H9 (cell line): ENCODE measurements at regions not wholly inside any gene's neighbourhood (a gene's known extent, or its start where the extent isn't known, plus 50 kb on each side); places are given as distances from the start of the nearest gene placed in this dataset.

Experiments used
- DNase-seq: peaks from one replicate; pipeline ENCODE4 v3.0.0-alpha.2; 2017
- H2AFZ ChIP-seq: one replicate; pipeline ENCODE4 v1.6.1; 2013; ENCODE audit warnings: mild to moderate bottlenecking, low read length, control low read depth, moderate library complexity
- H2AK5ac ChIP-seq: 2 replicates; pipeline ENCODE4 v1.6.1; 2013; ENCODE audit warnings: low read length, control low read depth, mixed read lengths; ENCODE audit not compliant: insufficient read length
- H2BK120ac ChIP-seq: one replicate; pipeline ENCODE4 v1.6.1; 2013; ENCODE audit warnings: low read depth, mild to moderate bottlenecking, low read length, control low read depth, inconsistent platforms; ENCODE audit not compliant: poor library complexity, severe bottlenecking
- H2BK12ac ChIP-seq: 2 replicates; pipeline ENCODE4 v1.6.1; 2013; ENCODE audit warnings: low read length, control low read depth, mixed read lengths, low read depth; ENCODE audit not compliant: insufficient read length
- H2BK15ac ChIP-seq: 2 replicates; pipeline ENCODE4 v1.6.1; 2013; ENCODE audit warnings: low read depth, low read length, control low read depth
- H2BK20ac ChIP-seq: one replicate; pipeline ENCODE4 v1.6.1; 2013; ENCODE audit warnings: low read depth, mild to moderate bottlenecking, low read length, control low read depth, inconsistent platforms; ENCODE audit not compliant: poor library complexity, severe bottlenecking
- H2BK5ac ChIP-seq: 2 replicates; pipeline ENCODE4 v1.6.1; 2013; ENCODE audit warnings: low read length, control low read depth, mixed read lengths; ENCODE audit not compliant: insufficient read length
- H3K14ac ChIP-seq: 2 replicates; pipeline ENCODE4 v1.6.1; 2013; ENCODE audit warnings: low read length, control low read depth; ENCODE audit not compliant: insufficient read depth
- H3K18ac ChIP-seq: 2 replicates; pipeline ENCODE4 v1.6.1; 2013; ENCODE audit warnings: low read depth, mild to moderate bottlenecking, mixed read lengths, low read length, control low read depth; ENCODE audit not compliant: insufficient read length
- H3K23ac ChIP-seq: 2 replicates; pipeline ENCODE4 v1.6.1; 2013; ENCODE audit warnings: low read length, control low read depth, mixed read lengths, low read depth; ENCODE audit not compliant: insufficient read length
- H3K23me2 ChIP-seq: 2 replicates; pipeline ENCODE4 v1.6.1; 2013; ENCODE audit warnings: low read depth, mild to moderate bottlenecking, mixed read lengths, low read length, control low read depth; ENCODE audit not compliant: insufficient read length, poor library complexity, severe bottlenecking
- H3K27ac ChIP-seq: 2 replicates; pipeline ENCODE4 v1.5.1; 2013; ENCODE audit warnings: low read length, control low read depth, mixed read lengths, low read depth; ENCODE audit not compliant: insufficient read length
- H3K27me3 ChIP-seq: 2 replicates; pipeline ENCODE4 v1.6.1; 2013; ENCODE audit warnings: low read length, control low read depth, inconsistent platforms; ENCODE audit not compliant: insufficient read depth
- H3K4ac ChIP-seq: 2 replicates; pipeline ENCODE4 v1.6.1; 2013; ENCODE audit warnings: low read depth, mild to moderate bottlenecking, control low read depth, inconsistent platforms, low read length, moderate library complexity
- H3K4me1 ChIP-seq: 2 replicates; pipeline ENCODE4 v1.6.1; 2013; ENCODE audit warnings: low read length, control low read depth, inconsistent platforms; ENCODE audit not compliant: insufficient read depth
- H3K4me2 ChIP-seq: 2 replicates; pipeline ENCODE4 v1.6.1; 2013; ENCODE audit warnings: low read length, control low read depth, mixed read lengths; ENCODE audit not compliant: insufficient read length, insufficient read depth
- H3K56ac ChIP-seq: 2 replicates; pipeline ENCODE4 v1.6.1; 2013; ENCODE audit warnings: low read depth, mild to moderate bottlenecking, mixed read lengths, low read length, control low read depth; ENCODE audit not compliant: insufficient read length
- H3K79me1 ChIP-seq: 2 replicates; pipeline ENCODE4 v1.6.1; 2013; ENCODE audit warnings: low read depth, mild to moderate bottlenecking, moderate library complexity, low read length, control low read depth, inconsistent platforms; ENCODE audit not compliant: insufficient read depth, poor library complexity, severe bottlenecking
- H3K79me2 ChIP-seq: 2 replicates; pipeline ENCODE4 v1.6.1; 2013; ENCODE audit warnings: low read length, control low read depth, inconsistent platforms; ENCODE audit not compliant: insufficient read depth
- H3K9ac ChIP-seq: 2 replicates; pipeline ENCODE4 v1.6.1; 2013; ENCODE audit warnings: low read length, control low read depth, mixed read lengths; ENCODE audit not compliant: insufficient read length; ENCODE audit errors: extremely low read depth
- H3K9me3 ChIP-seq: one replicate; pipeline ENCODE4 v1.6.1; 2013; ENCODE audit warnings: low read depth, low read length, inconsistent platforms; ENCODE audit not compliant: control insufficient read depth
- H3T11ph ChIP-seq: one replicate; pipeline ENCODE4 v1.6.1; 2013; ENCODE audit warnings: mild to moderate bottlenecking, low read length, control low read depth, inconsistent platforms
- H4K20me1 ChIP-seq: one replicate; pipeline ENCODE4 v1.6.1; 2013; ENCODE audit not compliant: control insufficient read depth, insufficient read length, insufficient read depth
- H4K5ac ChIP-seq: 2 replicates; pipeline ENCODE4 v1.6.1; 2013; ENCODE audit warnings: low read depth, mild to moderate bottlenecking, mixed read lengths, low read length, control low read depth; ENCODE audit not compliant: insufficient read length
- H4K8ac ChIP-seq: replicated peaks from 2 replicates; pipeline ENCODE4 v1.6.1; 2013; ENCODE audit warnings: low read length, control low read depth, mixed read lengths, low read depth; ENCODE audit not compliant: insufficient read length
- H4K91ac ChIP-seq: 2 replicates; pipeline ENCODE4 v1.6.1; 2013; ENCODE audit warnings: low read depth, mild to moderate bottlenecking, moderate library complexity, mixed read lengths, low read length, control low read depth; ENCODE audit not compliant: insufficient read length
- H3K27ac Mint-ChIP-seq, 3 experiments: 2 replicates in 2 of 3; 3 replicates in 1 of 3; pipeline ENCODE4 v1.8.0; 2020 to 2021; ENCODE audit warnings: mixed read lengths in 3 of 3, mild to moderate bottlenecking in 1 of 3, moderate library complexity in 1 of 3
- H3K27me3 Mint-ChIP-seq: 2 replicates; pipeline ENCODE4 v1.8.0; 2021; ENCODE audit warnings: low read depth, mild to moderate bottlenecking, moderate library complexity, mixed read lengths
- H3K36me3 Mint-ChIP-seq, 3 experiments: 2 replicates in 2 of 3; 3 replicates in 1 of 3; pipeline ENCODE4 v1.8.0; 2020 to 2021; ENCODE audit warnings: low read depth in 3 of 3, mixed read lengths in 3 of 3; ENCODE audit not compliant: insufficient read depth in 1 of 3
- H3K4me1 Mint-ChIP-seq, 2 experiments: 2 replicates each; pipeline ENCODE4 v1.8.0; 2020; ENCODE audit warnings: mixed read lengths in 2 of 2
- H3K4me3 Mint-ChIP-seq, 2 experiments: 2 replicates in 1 of 2; 3 replicates in 1 of 2; pipeline ENCODE4 v1.8.0; 2020 to 2021; ENCODE audit warnings: mild to moderate bottlenecking in 2 of 2, mixed read lengths in 2 of 2, moderate library complexity in 1 of 2
- H3K9me3 Mint-ChIP-seq, 2 experiments: 2 replicates in 1 of 2; 3 replicates in 1 of 2; pipeline ENCODE4 v1.8.0; 2020; ENCODE audit warnings: mild to moderate bottlenecking in 2 of 2, mixed read lengths in 2 of 2, moderate library complexity in 1 of 2
- CTCF ChIP-seq: fragments of 200-600 bp; sonication (generic); conservative IDR thresholded peaks from 3 replicates; pipeline ENCODE4 v1.8.0; 2021; ENCODE audit warnings: antibody characterized with exemption, mild to moderate bottlenecking
- whole genome bisulfite sequencing: extraction: QIAGEN DNeasy Blood & Tissue Kit; methylation state at CpG from one replicate; pipeline ENCODE4 v1.1.7; 2013; ENCODE audit warnings: missing lambda C conversion rate, low lambda C conversion rate, mixed read lengths; ENCODE audit not compliant: insufficient read length; ENCODE audit errors: extremely low coverage; 5-methylcytosine and 5-hydroxymethylcytosine counted together

- Histone ChIP-seq H2AK5ac (no peak overlapping the region), H3K79me2 (no peaks in the 10 kb centered on the region), H4K5ac (no peak overlapping the region), H3K9ac (no peak overlapping the region), H3K4me1 (no peaks in the 10 kb centered on the region), H3K27ac (no peak overlapping the region), H3K18ac (no peak overlapping the region), H2BK20ac (no peak overlapping the region), H3K79me1 (no peaks in the 10 kb centered on the region), H2BK120ac (no peak overlapping the region), H3T11ph (no peak overlapping the region), H3K4me2 (no peak overlapping the region), H2BK15ac (no peak overlapping the region), H3K56ac (no peak overlapping the region), H3K23me2 (no peaks in the 10 kb centered on the region), H3K4ac (no peak overlapping the region), H4K91ac (no peak overlapping the region), H3K27me3 (no peaks in the 10 kb centered on the region), H2AFZ (no peak overlapping the region), H3K9me3 (peaks cover 7% of the 10 kb centered on the region), H3K14ac (no peak overlapping the region), H2BK12ac (no peak overlapping the region), H4K8ac (no peak overlapping the region), H2BK5ac (no peak overlapping the region), H4K20me1 (no peaks in the 10 kb centered on the region), H3K23ac (no peak overlapping the region)
- no peaks in the 10 kb centered on the region for H3K4me1 Mint-ChIP-seq
- DNase-seq, result no peak
- peaks cover 5 to 8% (median 6%) of the 10 kb centered on the region in 3 experiments for H3K36me3 Mint-ChIP-seq
- no peak overlapping the region for H3K4me3 Mint-ChIP-seq
- WGBS, result no CpG with 5 or more reads among the region's 2 CpGs
- H3K27me3 Mint-ChIP-seq, result peaks cover 4% of the 10 kb centered on the region; the same call in 1 of the 2 replicates
- H3K27ac Mint-ChIP-seq, result no peak overlapping the region
- peaks cover 6 to 14% of the 10 kb centered on the region in 2 experiments for H3K9me3 Mint-ChIP-seq
- no peak for TF ChIP-seq CTCF
These were observed 150.5 kb downstream of the COPS8 start for GRCh38 chr2:237236188-237236587.
